ENCODE measurements at regions not wholly inside any gene's neighbourhood (a gene's known extent, or its start where the extent isn't known, plus 50 kb on each side); places are given as distances from the start of the nearest gene placed in this dataset.

DNA sequence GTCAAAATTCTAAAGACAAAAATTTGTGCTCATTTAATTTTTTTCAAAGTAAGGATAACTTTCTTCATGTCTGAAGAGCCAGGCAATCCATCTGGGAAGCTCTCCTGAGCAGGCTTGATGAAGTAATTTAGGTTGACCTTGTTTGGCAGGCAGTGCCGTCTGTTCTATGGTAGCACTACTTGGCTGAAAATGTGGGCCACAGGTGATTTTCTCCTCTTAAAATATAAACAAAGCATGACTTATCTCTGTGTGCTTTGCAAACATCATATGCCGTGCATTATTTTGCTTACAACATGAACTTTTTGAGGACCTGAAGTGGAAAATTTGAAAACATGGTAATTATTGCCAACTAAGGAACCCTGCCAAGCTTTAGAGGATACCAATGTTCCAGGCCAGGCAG, 143.2 kb downstream of the RAP2B start:
- Histone ChIP-seq H3K27me3 (ENCODE audit: control insufficient read depth in 2 of 2, insufficient read depth in 2 of 2, low read length in 2 of 2) (no peaks in the 10 kb centered on the region), H3K9me3 (replicated peaks in 1 of 2; ENCODE audit: control insufficient read depth in 1 of 2, insufficient read depth in 1 of 2, low read length in 2 of 2) (no peaks in the 10 kb centered on the region), H4K20me1 (ENCODE audit: insufficient read depth, low read length) (no peaks in the 10 kb centered on the region), H3K9ac (ENCODE audit: insufficient read depth, low read length, poor library complexity, severe bottlenecking) (no peak overlapping the region), H3K36me3 (replicated peaks in 1 of 2; ENCODE audit: control insufficient read depth in 1 of 2, insufficient read depth in 2 of 2, low read length in 2 of 2) (no peaks in the 10 kb centered on the region), H3K4me1 (ENCODE audit: control insufficient read depth in 1 of 2, insufficient read depth in 2 of 2, low read length in 2 of 2) (no peaks in the 10 kb centered on the region), H3K79me2 (ENCODE audit: insufficient read depth, low read length) (no peaks in the 10 kb centered on the region), H3K4me2 (replicated peaks; ENCODE audit: extremely low read depth, low read length, poor library complexity, severe bottlenecking) (no peak overlapping the region), H3K27ac (ENCODE audit: low read depth in 1 of 2, low read length in 2 of 2) (no peak overlapping the region), H2AFZ (ENCODE audit: insufficient read depth, low read depth, low read length, poor library complexity, severe bottlenecking) (no peak overlapping the region), H3K4me3 (replicated peaks in 1 of 3; ENCODE audit: low read depth in 2 of 3, low read length in 3 of 3) (no peak overlapping the region)
- intact Hi-C loops (cut with micrococcal nuclease), result no loop called here
- Mint-ChIP-seq H3K4me3 (no peak overlapping the region), H3K27me3 (ENCODE audit: low read depth in 3 of 3) (no peaks in the 10 kb centered on the region), H3K27ac (no peak overlapping the region), H3K9me3 (peaks cover 0 to 2% (median 0%) of the 10 kb centered on the region in 7 donors), H3K4me1 (no peaks in the 10 kb centered on the region), H3K36me3 (no peaks in the 10 kb centered on the region)
- WGBS (ENCODE audit: insufficient coverage), result no CpG with 5 or more reads among the region's 2 CpGs
- no peak for TF ChIP-seq CTCF (IDR thresholded peaks at IDR 0.05)
- DNase-seq, result no peak

GRCh38 chr3:153311541-153311940, 149.5 kb downstream of the RAP2B start:
- no peak for DNase-seq
- no peaks in the 10 kb centered on the region for H3K4me1 ChIP-seq (ENCODE audit: control insufficient read depth in 1 of 2, insufficient read depth in 2 of 2, low read length in 2 of 2)
- H3K4me2 ChIP-seq (replicated peaks; ENCODE audit: extremely low read depth, low read length, poor library complexity, severe bottlenecking), result peak overlapping the region; percentile 45
- no peaks in the 10 kb centered on the region for H3K9me3 ChIP-seq (replicated peaks in 1 of 2; ENCODE audit: control insufficient read depth in 1 of 2, insufficient read depth in 1 of 2, low read length in 2 of 2)
- H3K4me3 Mint-ChIP-seq, result peak overlapping the region; percentile 27 to 69
- H3K27me3 Mint-ChIP-seq (ENCODE audit: low read depth in 3 of 3), result peaks cover 0 to 3% (median 0%) of the 10 kb centered on the region in 3 donors
- H3K4me3 ChIP-seq (replicated peaks in 1 of 3; ENCODE audit: low read depth in 2 of 3, low read length in 3 of 3), result peak overlapping the region in 1 of 3 experiments; percentile 50
- no peaks in the 10 kb centered on the region for H3K36me3 ChIP-seq (replicated peaks in 1 of 2; ENCODE audit: control insufficient read depth in 1 of 2, insufficient read depth in 2 of 2, low read length in 2 of 2)
- no peaks in the 10 kb centered on the region for H3K79me2 ChIP-seq (ENCODE audit: insufficient read depth, low read length)
- intact Hi-C loops (cut with micrococcal nuclease), result no loop called here
- WGBS (ENCODE audit: insufficient coverage), result no CpG with 5 or more reads among the region's 1 CpG
- H4K20me1 ChIP-seq (ENCODE audit: insufficient read depth, low read length), result no peaks in the 10 kb centered on the region
- peaks cover 14% of the 10 kb centered on the region for H3K4me1 Mint-ChIP-seq
- peaks cover 0 to 4% (median 0%) of the 10 kb centered on the region in 7 donors for H3K9me3 Mint-ChIP-seq
- H2AFZ ChIP-seq (ENCODE audit: insufficient read depth, low read depth, low read length, poor library complexity, severe bottlenecking), result no peak overlapping the region
- H3K36me3 Mint-ChIP-seq, result no peaks in the 10 kb centered on the region
- H3K27ac Mint-ChIP-seq, result peak overlapping the region in 1 of 7 donors; percentile 10
- H3K27ac ChIP-seq (ENCODE audit: low read depth in 1 of 2, low read length in 2 of 2), result no peak overlapping the region
- H3K9ac ChIP-seq (ENCODE audit: insufficient read depth, low read length, poor library complexity, severe bottlenecking), result no peak overlapping the region
- no peaks in the 10 kb centered on the region for H3K27me3 ChIP-seq (ENCODE audit: control insufficient read depth in 2 of 2, insufficient read depth in 2 of 2, low read length in 2 of 2)
- no peak for TF ChIP-seq CTCF (IDR thresholded peaks at IDR 0.05)

Measured in CD14-positive monocyte (primary cell).